GM21576 (cell line): ENCODE measurements at regions not wholly inside any gene's neighbourhood (a gene's known extent, or its start where the extent isn't known, plus 50 kb on each side); places are given as distances from the start of the nearest gene placed in this dataset.
A peak's percentile ranks its signal among the peaks of the same experiment; 100 is the strongest.
"Not testable (repeated sequence)": the region's sequence is repeated elsewhere in the genome, so short reads cannot be mapped to it uniquely, and the experiment has no call there.

Source experiments
- ATAC-seq: cut with Tn5 transposase; IDR thresholded peaks from one replicate; pipeline ENCODE4 v1.9.1; 2021; ENCODE audit warnings: mild to moderate bottlenecking, moderate library complexity; ENCODE audit not compliant: unreplicated experiment

GRCh38 chr20:1845163-1845523 lies 50.1 kb upstream of the SIRPA start:
- ATAC-seq, result no peak

DNA sequence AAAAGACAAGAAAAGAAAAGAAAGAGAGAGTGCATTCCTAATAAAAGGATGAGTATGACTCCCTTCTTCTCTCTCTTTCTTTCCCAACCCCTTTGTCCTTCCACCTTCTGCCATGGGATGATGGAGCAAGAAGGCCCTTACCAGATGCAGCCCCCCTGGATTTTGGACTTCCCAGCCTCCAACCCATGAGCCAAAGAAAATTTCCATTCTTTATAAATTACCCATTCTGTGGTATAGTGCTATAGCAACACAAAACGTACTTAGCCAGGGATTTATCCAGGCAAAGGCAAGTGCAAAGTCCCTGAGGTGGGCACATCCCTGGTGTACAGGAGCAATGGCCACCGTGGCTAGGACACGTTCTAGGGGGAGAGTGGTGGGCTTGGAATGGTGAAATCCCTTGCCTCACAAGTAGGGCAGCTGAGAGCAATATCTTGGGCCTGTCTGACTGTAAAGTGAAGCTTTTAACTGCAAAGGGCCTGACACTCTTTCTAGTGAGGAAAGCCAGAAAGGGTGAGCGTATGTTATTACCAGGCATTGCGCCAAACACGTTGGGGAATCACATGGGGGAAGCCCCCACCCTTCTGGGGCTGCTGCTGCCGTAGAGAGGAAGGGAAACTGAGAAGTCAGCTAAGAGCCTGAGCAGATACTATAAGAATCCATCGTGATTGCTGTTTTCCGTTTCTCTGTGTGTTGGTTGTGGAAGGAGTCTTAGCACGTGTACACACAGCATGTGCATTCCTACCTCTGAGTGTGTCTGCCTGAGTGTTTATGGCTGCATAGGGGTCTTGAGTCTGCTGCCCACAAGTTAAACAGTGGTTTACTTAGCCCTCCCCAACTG lies 50.7 kb upstream of the SIRPA start:
- ATAC-seq, result peak; percentile 94

GRCh38 chr20:1842281-1842680 lies 52.9 kb upstream of the SIRPA start:
- no peak for ATAC-seq

- ATAC-seq, result no peak
Observed at GRCh38 chr20:1841554-1842140, 53.6 kb upstream of the SIRPA start.

- ATAC-seq, result no peak
Observed at GRCh38 chr20:1840817-1841553, 54.2 kb upstream of the SIRPA start.

GRCh38 chr20:1839376-1840317 lies 55.6 kb upstream of the SIRPA start:
- ATAC-seq, result not testable (repeated sequence)

- ATAC-seq, result no peak
Observed at GRCh38 chr20:1838556-1839279, 56.5 kb upstream of the SIRPA start.

DNA sequence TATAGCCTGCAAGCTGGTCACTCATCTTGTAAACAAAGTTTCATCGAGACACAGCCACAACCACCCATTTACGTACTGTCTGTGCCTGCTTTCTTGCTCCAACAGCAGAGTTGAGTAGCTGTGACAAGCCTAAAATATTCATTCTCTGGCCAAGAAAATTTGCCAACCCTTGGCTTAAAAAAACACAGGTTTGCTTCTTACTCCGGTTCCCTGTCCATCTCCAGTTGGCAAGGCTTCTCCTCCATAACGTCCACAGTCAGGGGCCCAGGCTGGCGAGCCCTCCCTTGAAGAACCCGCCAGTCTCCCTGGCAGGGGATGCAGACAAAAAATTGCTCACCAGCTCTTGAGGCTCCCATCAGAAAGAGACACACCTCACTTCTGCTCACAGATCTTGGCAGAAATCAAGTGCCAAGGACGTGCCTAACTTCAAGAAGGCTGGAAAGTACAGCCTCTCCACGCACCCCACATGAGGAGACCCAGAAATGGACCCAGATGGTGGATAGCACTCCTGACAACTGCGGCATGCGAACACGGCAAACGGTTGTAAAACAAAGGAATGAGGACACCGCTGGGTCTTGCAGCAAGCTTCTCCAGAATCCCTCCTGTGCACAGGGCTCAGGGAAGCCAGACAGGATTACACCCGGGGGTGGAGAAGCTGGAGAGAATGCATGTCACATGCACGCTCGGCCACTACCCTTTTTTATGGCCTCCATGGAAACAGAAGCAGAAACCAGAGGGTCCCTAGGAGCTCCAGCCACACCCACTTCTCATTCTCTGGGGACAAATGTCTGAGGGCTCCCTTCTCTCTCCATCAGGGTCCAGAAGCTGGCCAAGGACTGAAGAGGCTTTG lies 59.8 kb upstream of the SIRPA start:
- ATAC-seq, result no peak

GRCh38 chr20:1833728-1834726 lies 61.2 kb upstream of the SIRPA start:
- no peak for ATAC-seq

DNA sequence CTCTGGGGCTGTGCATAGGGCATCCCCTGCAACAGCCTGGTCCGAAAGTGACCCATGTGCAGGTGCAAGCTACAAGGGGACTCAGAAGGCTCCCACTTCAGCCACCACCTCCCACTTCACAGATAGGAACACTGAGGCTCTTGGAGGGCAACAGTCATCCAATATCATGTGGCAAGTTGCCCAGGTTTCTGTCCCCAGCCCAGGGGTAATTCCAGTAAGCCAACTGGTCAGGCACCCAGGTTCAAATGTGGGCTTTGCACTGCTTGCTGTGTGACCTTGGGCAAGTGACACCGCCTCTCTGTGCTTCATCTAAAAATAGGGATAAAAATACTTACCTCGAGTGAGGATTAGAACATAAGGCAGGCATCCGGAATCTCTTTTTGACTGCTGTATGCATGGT lies 62.0 kb upstream of the SIRPA start:
- no peak for ATAC-seq

DNA sequence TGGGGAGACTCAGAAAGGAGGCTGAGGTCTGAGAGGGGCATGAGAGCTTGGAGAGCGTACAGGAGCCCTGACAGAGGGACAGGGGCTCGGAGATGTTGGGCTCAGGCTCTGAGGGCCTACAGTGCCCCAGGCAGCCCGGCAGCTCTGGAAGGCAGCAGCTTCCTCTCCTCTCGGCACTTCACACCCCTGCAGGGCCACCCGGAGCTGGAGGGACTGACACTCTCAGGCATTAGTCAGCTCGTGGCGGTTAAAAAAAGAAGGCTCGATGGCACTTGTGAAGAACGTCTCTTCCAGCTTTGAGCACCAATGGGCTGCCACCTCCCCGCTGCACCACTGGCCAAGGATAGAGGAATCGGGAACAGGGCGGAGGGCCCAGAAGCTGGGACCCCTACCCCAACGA lies 62.6 kb upstream of the SIRPA start:
- no peak for ATAC-seq

- no peak for ATAC-seq
Observed at GRCh38 chr20:1831606-1832005, 63.6 kb upstream of the SIRPA start.

DNA sequence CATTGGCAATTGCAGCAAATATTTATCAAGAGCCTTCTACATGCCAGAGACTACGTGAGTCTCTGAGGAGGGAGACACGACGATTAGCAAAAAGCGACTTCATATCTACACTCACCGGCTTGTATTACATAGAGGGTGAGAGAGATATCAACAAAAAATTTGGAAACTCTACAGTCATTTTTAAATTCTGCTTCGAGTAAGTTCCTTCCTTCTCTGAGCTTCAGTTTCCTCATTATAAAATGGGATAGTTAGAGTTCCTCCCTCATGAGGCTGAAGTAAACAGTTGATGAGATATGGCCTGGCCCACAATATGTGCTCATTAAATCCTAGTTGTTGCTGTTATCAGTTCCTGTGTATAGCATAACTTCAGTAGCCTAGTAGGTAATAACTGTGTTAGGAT lies 64.1 kb upstream of the SIRPA start:
- ATAC-seq, result no peak

DNA sequence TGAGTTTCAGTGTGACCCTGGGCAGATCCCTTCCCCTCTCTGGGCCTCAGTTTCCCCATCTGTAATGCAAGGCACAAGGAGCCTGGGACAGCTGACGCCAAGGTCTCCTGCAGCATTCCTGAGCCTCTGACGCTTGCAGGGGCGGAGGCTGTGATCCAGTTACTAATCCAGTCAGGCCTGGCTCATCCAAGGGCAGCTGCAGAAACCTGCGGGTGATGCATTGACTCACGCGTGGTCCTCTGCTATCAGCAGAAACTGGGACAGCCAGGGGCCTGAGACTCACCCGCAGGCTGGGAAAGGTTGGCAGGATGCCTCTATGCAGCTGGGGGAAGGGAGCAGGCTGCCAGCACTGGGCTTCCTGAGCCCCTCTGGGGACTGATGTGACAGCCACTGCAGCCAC lies 65.0 kb upstream of the SIRPA start:
- ATAC-seq, result no peak

DNA sequence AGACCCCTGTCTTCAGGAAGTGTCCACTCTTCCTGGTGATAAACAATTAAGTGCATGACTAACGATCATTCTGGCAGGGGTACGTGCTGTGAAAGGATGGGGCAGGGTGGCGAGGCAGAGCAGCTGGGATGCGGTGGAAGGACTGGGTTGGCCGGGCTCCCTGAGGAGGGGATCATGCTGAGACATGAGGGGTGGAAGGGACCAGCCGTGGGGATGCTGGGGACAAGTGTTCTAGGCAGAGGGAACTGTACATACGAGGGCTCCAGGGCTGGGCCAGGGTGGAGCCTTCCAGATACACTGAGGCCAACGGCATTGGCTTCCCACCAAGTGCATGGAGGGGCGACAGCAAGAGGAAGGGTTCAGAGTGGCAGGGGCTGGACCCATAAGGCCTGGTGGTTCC lies 65.7 kb upstream of the SIRPA start:
- no peak for ATAC-seq

GRCh38 chr20:1828786-1829131 lies 66.4 kb upstream of the SIRPA start:
- no peak for ATAC-seq

- no peak for ATAC-seq
Observed at GRCh38 chr20:1827974-1828785, 67.0 kb upstream of the SIRPA start.
